Hepatocyte (in vitro differentiated cells): ENCODE measurements at regions not wholly inside any gene's neighbourhood (a gene's known extent, or its start where the extent isn't known, plus 50 kb on each side); places are given as distances from the start of the nearest gene placed in this dataset.

Experiments used
- DNase-seq: peaks from one replicate; pipeline ENCODE4 v3.0.0-alpha.2; 2016; ENCODE audit warnings: low spot score
- H2AFZ ChIP-seq: fragments of 200-600 bp; sonication (generic); 2 replicates; pipeline ENCODE4 v1.6.0; 2016; ENCODE audit warnings: antibody characterized with exemption, mild to moderate bottlenecking
- H3K27ac ChIP-seq: fragments of 200-600 bp; sonication (generic); 2 replicates; pipeline ENCODE4 v1.5.1; 2016; ENCODE audit warnings: mild to moderate bottlenecking
- H3K27me3 ChIP-seq: fragments of 200-600 bp; sonication (generic); 2 replicates; pipeline ENCODE4 v1.6.1; 2016
- H3K36me3 ChIP-seq: fragments of 200-600 bp; sonication (generic); replicated peaks from 2 replicates; pipeline ENCODE4 v1.5.1; 2016; ENCODE audit warnings: low read depth; ENCODE audit not compliant: insufficient read depth
- H3K4me1 ChIP-seq: fragments of 200-600 bp; sonication (generic); 2 replicates; pipeline ENCODE4 v1.5.1; 2016; ENCODE audit warnings: mild to moderate bottlenecking, moderate library complexity; ENCODE audit not compliant: insufficient read depth
- H3K4me2 ChIP-seq: fragments of 200-600 bp; sonication (generic); 2 replicates; pipeline ENCODE4 v1.6.0; 2016
- H3K4me3 ChIP-seq: fragments of 200-600 bp; sonication (generic); 2 replicates; pipeline ENCODE4 v1.5.1; 2016; ENCODE audit warnings: mild to moderate bottlenecking
- H3K79me2 ChIP-seq: fragments of 200-600 bp; sonication (generic); 2 replicates; pipeline ENCODE4 v1.6.0; 2017; ENCODE audit warnings: mild to moderate bottlenecking
- H3K9me2 ChIP-seq: fragments of 200-600 bp; sonication (generic); replicated peaks from 2 replicates; pipeline ENCODE4 v1.6.0; 2017; ENCODE audit warnings: mild to moderate bottlenecking; ENCODE audit not compliant: insufficient read depth
- H3K9me3 ChIP-seq: fragments of 200-600 bp; sonication (generic); 2 replicates; pipeline ENCODE4 v1.5.1; 2016; ENCODE audit warnings: low read depth, mild to moderate bottlenecking
- H4K20me1 ChIP-seq: fragments of 200-600 bp; sonication (generic); 2 replicates; pipeline ENCODE4 v1.6.0; 2016; ENCODE audit warnings: mild to moderate bottlenecking; ENCODE audit not compliant: insufficient read depth, poor library complexity, severe bottlenecking
- EZH2 ChIP-seq: fragments of 200-600 bp; sonication (generic); IDR thresholded peaks from 2 replicates; pipeline ENCODE4 v1.6.1; 2016; ENCODE audit warnings: antibody characterized with exemption, mild to moderate bottlenecking, borderline replicate concordance
- EZH2phosphoT487 ChIP-seq: fragments of 200-600 bp; sonication (generic); IDR thresholded peaks from one replicate; pipeline ENCODE4 v1.6.1; 2018; ENCODE audit warnings: antibody characterized with exemption, mild to moderate bottlenecking, low read depth, moderate library complexity; ENCODE audit not compliant: unreplicated experiment, severe bottlenecking
- WGBS: methylation state at CpG from one replicate; pipeline ENCODE4 v1.1.6; 2016; ENCODE audit warnings: low lambda C conversion rate; ENCODE audit errors: missing lambda C conversion rate; 5-methylcytosine and 5-hydroxymethylcytosine counted together
- TF ChIP-seq, protein P1 (sequence below): fragments of 200-600 bp; sonication (generic); IDR thresholded peaks from 2 replicates; pipeline ENCODE4 v1.5.1; 2016; ENCODE audit warnings: antibody characterized with exemption, mild to moderate bottlenecking; ENCODE audit not compliant: poor library complexity

DNA sequence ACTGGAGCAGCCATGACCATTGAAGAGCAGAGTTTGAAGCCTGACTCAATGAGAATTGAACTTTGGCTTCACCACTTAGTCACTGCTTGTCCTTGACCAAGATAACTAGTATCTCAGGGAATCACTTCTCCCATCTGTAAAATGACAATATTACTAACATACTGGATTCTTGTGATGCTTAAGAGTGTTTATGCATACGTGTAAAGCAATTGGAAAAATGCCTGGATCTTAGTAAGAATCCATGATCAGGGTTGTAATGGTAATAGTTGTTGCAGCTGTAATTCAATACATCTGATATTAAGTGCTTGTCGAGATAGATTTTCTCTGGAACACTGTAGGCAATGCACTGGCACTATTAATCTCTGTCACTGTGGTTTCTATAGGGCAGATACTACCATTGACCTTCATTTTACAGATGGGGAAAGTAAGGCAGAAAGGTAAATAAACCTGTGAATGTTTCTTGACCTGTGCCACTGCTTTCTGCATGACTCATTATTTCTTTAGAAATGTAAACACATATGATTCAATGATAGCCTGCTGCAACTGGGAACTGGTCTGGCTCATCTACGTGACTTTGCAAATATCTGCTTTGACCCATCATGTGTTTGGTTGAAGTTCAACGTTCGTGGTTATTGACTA, 662.5 kb downstream of the PLA2G4A start:
- H4K20me1 ChIP-seq: no peaks in the 10 kb centered on the region
- no peak overlapping the region for H2AFZ ChIP-seq
- H3K27me3 ChIP-seq: no peaks in the 10 kb centered on the region
- no peaks in the 10 kb centered on the region for H3K36me3 ChIP-seq
- no peaks in the 10 kb centered on the region for H3K79me2 ChIP-seq
- peak overlapping the region; percentile 66 for H3K27ac ChIP-seq
- no peaks in the 10 kb centered on the region for H3K9me3 ChIP-seq
- TF ChIP-seq EZH2phosphoT487 (no peak), EZH2 (no peak)
- TF ChIP-seq, protein P1, sequence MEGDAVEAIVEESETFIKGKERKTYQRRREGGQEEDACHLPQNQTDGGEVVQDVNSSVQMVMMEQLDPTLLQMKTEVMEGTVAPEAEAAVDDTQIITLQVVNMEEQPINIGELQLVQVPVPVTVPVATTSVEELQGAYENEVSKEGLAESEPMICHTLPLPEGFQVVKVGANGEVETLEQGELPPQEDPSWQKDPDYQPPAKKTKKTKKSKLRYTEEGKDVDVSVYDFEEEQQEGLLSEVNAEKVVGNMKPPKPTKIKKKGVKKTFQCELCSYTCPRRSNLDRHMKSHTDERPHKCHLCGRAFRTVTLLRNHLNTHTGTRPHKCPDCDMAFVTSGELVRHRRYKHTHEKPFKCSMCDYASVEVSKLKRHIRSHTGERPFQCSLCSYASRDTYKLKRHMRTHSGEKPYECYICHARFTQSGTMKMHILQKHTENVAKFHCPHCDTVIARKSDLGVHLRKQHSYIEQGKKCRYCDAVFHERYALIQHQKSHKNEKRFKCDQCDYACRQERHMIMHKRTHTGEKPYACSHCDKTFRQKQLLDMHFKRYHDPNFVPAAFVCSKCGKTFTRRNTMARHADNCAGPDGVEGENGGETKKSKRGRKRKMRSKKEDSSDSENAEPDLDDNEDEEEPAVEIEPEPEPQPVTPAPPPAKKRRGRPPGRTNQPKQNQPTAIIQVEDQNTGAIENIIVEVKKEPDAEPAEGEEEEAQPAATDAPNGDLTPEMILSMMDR: no peak
- peak; percentile 40 for DNase-seq
- H3K4me2 ChIP-seq: no peak overlapping the region
- no peak overlapping the region for H3K4me3 ChIP-seq
- no peaks in the 10 kb centered on the region for H3K9me2 ChIP-seq
- peaks cover 7% of the 10 kb centered on the region for H3K4me1 ChIP-seq
- WGBS: 47% methylated on average over 5 of the region's 5 CpGs

DNA sequence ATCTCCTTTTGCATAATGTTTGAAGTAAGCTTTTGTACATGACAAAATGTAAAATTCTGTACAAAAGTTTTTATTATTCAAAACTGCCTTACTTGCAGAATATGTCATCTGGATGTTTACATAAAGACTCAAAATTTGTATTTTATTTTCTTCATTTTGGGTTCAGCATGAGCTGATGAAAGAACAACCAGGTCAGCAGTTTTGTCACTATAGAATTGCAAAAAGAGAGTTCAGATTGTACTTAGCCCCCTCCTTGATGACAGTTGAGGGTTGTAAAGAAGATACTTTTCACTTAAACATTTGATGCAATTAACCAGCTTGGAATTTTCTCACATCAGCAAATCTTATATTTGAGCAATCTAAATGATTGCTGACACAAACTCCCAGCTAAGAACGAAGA, 669.3 kb downstream of the PLA2G4A start:
- 32% methylated on average over 1 of the region's 1 CpG for WGBS
- TF ChIP-seq, protein P1: no peak
- no peaks in the 10 kb centered on the region for H3K9me2 ChIP-seq
- no peaks in the 10 kb centered on the region for H3K27me3 ChIP-seq
- no peak overlapping the region for H2AFZ ChIP-seq
- DNase-seq: no peak
- H3K36me3 ChIP-seq: no peaks in the 10 kb centered on the region
- no peak overlapping the region for H3K4me2 ChIP-seq
- H4K20me1 ChIP-seq: no peaks in the 10 kb centered on the region
- no peaks in the 10 kb centered on the region for H3K79me2 ChIP-seq
- H3K4me3 ChIP-seq: no peak overlapping the region
- H3K27ac ChIP-seq: no peak overlapping the region
- H3K9me3 ChIP-seq: no peaks in the 10 kb centered on the region
- H3K4me1 ChIP-seq: no peaks in the 10 kb centered on the region

GRCh38 chr1:187504779-187505178, 676.0 kb downstream of the PLA2G4A start:
- Histone ChIP-seq H3K9me2 (no peaks in the 10 kb centered on the region), H3K4me1 (no peaks in the 10 kb centered on the region), H2AFZ (no peak overlapping the region), H4K20me1 (no peaks in the 10 kb centered on the region), H3K4me2 (no peak overlapping the region), H3K79me2 (no peaks in the 10 kb centered on the region), H3K9me3 (no peaks in the 10 kb centered on the region), H3K36me3 (no peaks in the 10 kb centered on the region), H3K4me3 (no peak overlapping the region), H3K27ac (no peak overlapping the region), H3K27me3 (no peaks in the 10 kb centered on the region)
- no peak for TF ChIP-seq EZH2phosphoT487
- TF ChIP-seq EZH2: no peak
- TF ChIP-seq, protein P1: no peak
- no peak for DNase-seq

GRCh38 chr1:187509091-187509490, 680.3 kb downstream of the PLA2G4A start:
- Histone ChIP-seq H2AFZ (no peak overlapping the region), H3K27ac (peak overlapping the region; percentile 5), H4K20me1 (no peaks in the 10 kb centered on the region), H3K4me2 (no peak overlapping the region), H3K79me2 (no peaks in the 10 kb centered on the region), H3K4me1 (no peaks in the 10 kb centered on the region), H3K9me2 (no peaks in the 10 kb centered on the region), H3K9me3 (no peaks in the 10 kb centered on the region), H3K36me3 (no peaks in the 10 kb centered on the region), H3K4me3 (no peak overlapping the region), H3K27me3 (no peaks in the 10 kb centered on the region)
- no peak for DNase-seq
- TF ChIP-seq EZH2: no peak
